CD4-positive, alpha-beta T cell treated with Interleukin-4 for 1 hour (primary cell): ENCODE measurements at regions not wholly inside any gene's neighbourhood (a gene's known extent, or its start where the extent isn't known, plus 50 kb on each side); places are given as distances from the start of the nearest gene placed in this dataset.
"Not testable (repeated sequence)": the region's sequence is repeated elsewhere in the genome, so short reads cannot be mapped to it uniquely, and the experiment has no call there.

Experiments
- DNase-seq, 2 donors: peaks; one replicate each; pipeline ENCODE4 v3.0.0-alpha.2; 2020 to 2022

- DNase-seq: no peak
Measured at GRCh38 chr6:18527836-18528743, 140.9 kb downstream of the RNF144B start.

- no peak for DNase-seq
Measured at GRCh38 chr6:18530201-18530600, 143.1 kb downstream of the RNF144B start.

DNA sequence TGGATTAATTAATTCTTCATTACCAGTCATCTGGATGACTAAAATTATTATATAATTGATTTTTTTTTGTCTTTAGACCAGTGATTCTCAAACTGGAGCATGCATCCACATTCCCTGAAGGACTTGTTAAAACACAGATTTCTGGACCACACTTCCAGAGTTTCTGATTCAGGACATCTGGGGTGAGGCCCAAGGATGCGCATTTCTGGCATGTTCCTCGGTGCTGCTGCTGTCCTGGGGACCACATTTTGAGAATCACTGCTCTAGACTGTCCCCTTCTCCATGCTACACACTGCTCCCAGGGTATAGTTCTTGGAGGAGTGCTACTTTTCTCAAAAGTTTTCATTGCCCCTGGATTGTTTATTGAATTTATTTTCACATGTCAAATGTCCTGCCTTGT, 145.0 kb downstream of the RNF144B start:
- DNase-seq: no peak

GRCh38 chr6:18533793-18534192, 146.6 kb downstream of the RNF144B start:
- DNase-seq: no peak

GRCh38 chr6:18536591-18537055, 149.5 kb downstream of the RNF144B start:
- DNase-seq: no peak

- DNase-seq: no peak
Measured at GRCh38 chr6:18538315-18538714, 151.2 kb downstream of the RNF144B start.

GRCh38 chr6:18543051-18543450, 155.9 kb downstream of the RNF144B start:
- DNase-seq: no peak

DNA sequence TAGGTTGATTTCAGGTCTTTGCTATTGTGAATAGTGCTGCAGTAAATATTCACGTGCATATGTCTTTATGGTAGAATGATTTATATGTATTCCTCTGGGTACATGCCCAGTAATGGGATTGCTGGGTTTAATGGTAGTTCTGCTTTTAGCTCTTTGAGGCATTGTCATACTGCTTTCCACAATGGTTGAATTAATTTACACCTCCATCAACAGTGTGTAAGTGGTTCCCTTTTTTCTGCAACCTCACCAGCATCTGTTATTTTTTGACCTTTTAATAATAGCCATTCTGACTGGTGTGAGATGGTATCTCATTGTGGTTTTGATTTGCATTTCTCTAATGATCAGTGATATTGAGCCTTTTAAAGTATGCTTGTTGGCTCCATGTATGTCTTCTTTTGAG, 158.0 kb downstream of the RNF144B start:
- DNase-seq: not testable (repeated sequence)

DNA sequence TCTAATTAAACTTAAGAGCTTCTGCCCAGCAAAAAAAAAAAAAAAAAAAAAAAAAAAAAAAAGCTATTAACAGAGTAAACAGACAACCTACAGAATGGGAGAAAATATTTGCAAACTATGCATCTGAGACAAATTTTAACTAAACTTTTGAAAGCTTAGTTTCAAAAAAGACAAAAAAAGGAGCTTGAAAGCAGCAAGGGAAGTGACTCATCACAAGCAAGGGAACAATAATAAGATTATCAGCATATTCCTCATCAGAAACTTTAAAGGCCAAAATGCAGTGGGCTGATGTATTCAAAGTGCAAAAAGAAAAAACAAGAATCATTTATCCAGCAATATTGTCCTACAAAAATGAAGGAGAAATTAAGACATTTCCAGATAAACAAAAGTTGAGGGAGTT, 158.6 kb downstream of the RNF144B start:
- no peak for DNase-seq

GRCh38 chr6:18550119-18550518, 163.0 kb downstream of the RNF144B start:
- no peak for DNase-seq

- no peak for DNase-seq
Measured at GRCh38 chr6:18551228-18551627, 164.1 kb downstream of the RNF144B start.

DNA sequence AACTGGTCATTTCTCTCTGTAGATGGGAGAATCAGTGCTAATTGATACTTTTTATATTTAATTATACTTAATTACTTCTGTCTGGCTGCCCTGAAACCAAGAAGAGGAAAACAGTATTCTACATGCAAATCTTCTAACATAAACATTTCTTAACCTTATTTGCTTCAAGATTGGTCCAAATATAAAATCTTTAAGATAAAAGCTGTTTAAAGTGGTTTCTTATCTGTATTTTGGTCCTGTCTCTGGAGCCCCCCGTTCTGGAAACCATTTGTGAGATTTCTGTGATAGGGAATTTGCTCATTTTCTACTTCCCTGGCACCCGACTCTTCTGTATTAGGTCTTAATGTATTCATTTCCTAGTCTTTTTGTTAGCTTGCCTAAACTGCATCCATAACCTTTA, 168.6 kb downstream of the RNF144B start:
- no peak for DNase-seq

GRCh38 chr6:18561037-18561750, 174.0 kb downstream of the RNF144B start:
- DNase-seq: no peak

DNA sequence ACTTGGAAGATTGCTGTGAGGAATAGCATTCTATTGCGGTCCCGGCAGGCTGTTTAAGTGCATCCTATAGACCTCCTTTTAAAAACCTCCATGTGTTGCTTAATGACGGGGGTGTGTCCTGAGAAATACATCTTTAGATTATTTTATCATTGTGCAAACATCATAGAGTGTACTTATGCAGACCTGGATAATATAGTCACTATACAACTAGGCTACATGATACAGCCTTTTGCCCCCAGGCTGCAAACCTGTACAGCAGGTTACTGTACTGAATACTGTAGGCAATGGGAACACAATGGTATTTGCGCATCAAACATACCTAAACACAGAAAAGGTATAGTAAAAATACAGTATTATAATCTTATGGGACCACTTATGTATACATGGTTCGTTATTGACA, 175.6 kb downstream of the RNF144B start:
- DNase-seq: no peak

GRCh38 chr6:18564775-18565174, 177.6 kb downstream of the RNF144B start:
- no peak for DNase-seq

GRCh38 chr6:18565231-18565630, 178.1 kb downstream of the RNF144B start:
- DNase-seq: no peak

- no peak for DNase-seq
Measured at GRCh38 chr6:18567380-18567779, 180.2 kb downstream of the RNF144B start.

DNA sequence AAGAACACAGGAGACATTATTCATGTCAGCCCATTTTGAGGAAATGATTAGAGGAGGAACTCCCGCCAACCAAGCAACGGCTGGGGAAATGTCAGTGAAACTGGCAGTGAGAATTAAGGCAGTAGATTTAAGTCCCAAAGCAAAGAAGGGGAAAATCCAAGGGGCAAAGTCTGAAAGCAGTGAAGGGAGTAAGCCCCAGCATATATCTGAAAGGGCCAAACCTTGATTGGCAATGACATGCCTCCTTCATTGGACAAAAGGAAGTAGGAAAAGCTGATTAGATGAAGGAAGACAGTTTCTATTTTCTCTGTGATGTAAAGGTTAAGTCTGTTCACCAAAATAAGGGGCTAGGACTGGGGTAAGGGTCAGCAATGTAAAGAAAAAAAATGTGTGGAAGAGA, 190.3 kb downstream of the RNF144B start:
- no peak for DNase-seq

DNA sequence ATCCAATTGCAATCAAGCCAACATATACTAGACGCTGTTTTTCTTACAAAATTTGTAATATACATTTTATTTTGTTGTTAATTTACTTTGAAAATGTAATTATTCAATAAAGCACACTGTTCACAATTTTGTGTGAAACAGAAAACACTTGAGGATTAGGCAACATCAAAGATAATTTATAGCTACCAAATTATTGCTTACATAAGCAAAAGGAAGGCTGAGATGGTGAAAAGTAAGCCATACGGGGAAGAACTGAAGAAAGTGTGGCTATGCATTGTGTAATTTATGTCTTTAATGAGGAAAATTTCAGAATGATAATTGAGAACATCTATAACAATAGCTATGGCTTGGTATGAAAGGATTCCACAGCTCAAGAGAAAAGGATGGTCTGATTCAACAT, 192.0 kb downstream of the RNF144B start:
- DNase-seq: no peak

DNA sequence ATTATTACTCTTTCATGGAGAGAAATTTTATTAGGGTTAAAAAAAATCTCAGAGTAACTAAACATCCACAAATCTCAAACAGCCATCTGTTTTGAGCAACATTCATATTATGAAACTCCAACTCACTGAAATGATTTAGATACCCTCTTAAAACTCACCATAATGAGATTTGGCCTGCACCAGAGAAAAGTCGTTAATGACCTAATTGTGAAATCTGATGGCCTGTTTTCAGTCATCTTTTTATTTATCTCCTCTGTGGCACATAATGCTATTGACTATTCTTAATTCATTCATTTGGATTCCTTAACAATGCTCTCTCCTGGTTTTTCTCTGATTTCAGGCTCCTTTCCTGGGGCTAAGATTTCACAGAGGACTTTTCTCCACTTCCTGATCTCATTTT, 192.7 kb downstream of the RNF144B start:
- no peak for DNase-seq

DNA sequence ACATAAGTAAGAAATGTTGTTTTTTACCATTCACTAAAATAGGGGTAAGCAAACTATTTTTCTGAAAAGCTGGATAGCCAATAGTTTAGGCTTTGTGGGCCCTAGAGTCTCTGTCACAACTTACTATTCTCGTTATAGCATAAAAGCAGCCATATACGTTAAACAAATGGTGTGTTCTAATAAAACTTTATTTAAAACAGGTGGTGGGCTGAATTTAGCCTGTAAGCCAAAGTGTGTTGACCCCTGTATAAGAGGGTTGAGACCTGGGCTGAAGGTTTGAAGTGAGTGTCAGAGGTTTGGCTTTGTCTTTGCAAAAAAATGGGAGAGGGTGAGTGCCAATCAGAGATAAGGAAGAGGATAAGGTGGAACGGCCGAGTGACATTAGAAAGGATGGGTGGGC, 197.2 kb downstream of the RNF144B start:
- DNase-seq: no peak

DNA sequence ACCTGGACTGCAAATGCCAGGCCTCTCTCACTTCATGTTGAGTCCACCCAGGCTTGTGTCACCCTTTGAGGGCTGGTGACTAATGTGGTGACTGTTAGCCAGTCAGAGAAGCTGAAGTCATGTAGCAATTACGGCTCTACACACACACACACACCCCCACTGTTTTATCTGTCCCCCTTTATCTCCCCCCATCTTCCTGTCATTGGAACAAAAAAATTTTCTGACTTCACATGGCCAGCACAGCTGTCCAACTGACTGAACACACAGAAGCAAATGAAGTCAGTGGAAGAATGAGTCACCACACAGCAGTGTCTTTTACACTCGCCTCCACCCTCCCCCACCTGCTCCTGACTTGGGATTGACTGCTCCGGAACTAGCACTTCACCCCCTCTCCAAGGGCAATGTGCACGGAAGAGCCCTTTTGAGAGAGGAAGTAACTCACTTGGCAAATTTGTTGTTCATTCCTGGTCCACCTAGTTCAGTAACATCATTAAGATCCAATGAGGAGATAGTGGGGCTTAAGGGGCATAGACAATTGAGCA, 198.0 kb downstream of the RNF144B start:
- DNase-seq: no peak

- DNase-seq: no peak
Measured at GRCh38 chr6:18586133-18586532, 199.0 kb downstream of the RNF144B start.
